Stimulated activated naive CD8-positive, alpha-beta T cell treated with anti-CD3 and anti-CD28 coated beads, Interleukin-15, Interleukin-2, amounts not matched to agents 100 ng/mL and 50 ng/mL, for 24 hours (primary cell): ENCODE measurements at regions not wholly inside any gene's neighbourhood (a gene's known extent, or its start where the extent isn't known, plus 50 kb on each side); places are given as distances from the start of the nearest gene placed in this dataset.

Source experiments
- H3K27ac Mint-ChIP-seq: one replicate; pipeline ENCODE4 v1.8.0; 2021; ENCODE audit warnings: mild to moderate bottlenecking, mixed read lengths
- H3K27me3 Mint-ChIP-seq: one replicate; pipeline ENCODE4 v1.8.0; 2021; ENCODE audit warnings: mixed read lengths
- H3K36me3 Mint-ChIP-seq: one replicate; pipeline ENCODE4 v1.8.0; 2021; ENCODE audit warnings: low read depth, mixed read lengths
- H3K4me1 Mint-ChIP-seq: one replicate; pipeline ENCODE4 v1.8.0; 2021; ENCODE audit warnings: low read depth, mixed read lengths
- H3K4me3 Mint-ChIP-seq: one replicate; pipeline ENCODE4 v1.8.0; 2021; ENCODE audit warnings: mild to moderate bottlenecking, mixed read lengths
- H3K9me3 Mint-ChIP-seq: one replicate; pipeline ENCODE4 v1.8.0; 2021; ENCODE audit warnings: mixed read lengths

DNA sequence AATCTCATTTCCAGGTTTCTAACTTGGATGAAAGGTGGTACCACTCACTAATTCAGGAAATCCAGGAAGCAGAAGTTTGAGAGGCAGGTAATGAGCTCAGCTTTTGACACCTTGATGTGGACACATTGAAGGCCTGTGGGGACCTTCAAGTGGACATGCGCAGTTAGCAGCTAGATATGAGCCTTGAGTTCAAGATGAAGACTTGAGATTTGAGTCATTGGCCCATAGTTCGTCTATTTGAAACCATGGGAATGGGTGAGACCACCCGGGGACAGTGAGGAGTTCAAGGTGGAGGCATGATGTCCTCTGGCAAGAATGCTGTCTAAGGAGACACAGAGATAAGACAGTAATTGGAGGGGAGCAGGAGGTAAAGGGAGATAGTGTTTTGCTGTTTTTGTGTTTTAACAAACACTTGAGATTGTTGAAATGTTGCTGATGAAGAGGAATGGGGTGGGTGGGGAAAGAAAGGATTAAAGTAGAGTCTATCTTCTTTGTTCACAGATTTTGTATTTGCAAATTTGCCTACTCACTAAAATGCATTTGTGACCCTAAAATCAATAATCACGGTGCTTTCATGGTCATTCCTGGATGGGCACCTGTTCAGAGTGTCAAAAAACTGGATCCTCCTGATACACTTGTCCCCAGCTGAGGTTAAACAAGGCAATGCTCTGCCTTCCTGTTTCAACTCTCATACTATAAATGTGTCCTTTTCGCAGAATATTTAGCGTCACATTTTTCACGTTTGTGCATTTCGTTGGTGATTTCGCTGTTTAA, 69.5 kb upstream of the PLXNC1 start:
- Mint-ChIP-seq H3K4me3 (no peak overlapping the region), H3K27ac (no peak overlapping the region), H3K4me1 (peaks cover 7% of the 10 kb centered on the region), H3K36me3 (no peaks in the 10 kb centered on the region), H3K27me3 (peaks cover 12% of the 10 kb centered on the region), H3K9me3 (peaks cover 7% of the 10 kb centered on the region)

DNA sequence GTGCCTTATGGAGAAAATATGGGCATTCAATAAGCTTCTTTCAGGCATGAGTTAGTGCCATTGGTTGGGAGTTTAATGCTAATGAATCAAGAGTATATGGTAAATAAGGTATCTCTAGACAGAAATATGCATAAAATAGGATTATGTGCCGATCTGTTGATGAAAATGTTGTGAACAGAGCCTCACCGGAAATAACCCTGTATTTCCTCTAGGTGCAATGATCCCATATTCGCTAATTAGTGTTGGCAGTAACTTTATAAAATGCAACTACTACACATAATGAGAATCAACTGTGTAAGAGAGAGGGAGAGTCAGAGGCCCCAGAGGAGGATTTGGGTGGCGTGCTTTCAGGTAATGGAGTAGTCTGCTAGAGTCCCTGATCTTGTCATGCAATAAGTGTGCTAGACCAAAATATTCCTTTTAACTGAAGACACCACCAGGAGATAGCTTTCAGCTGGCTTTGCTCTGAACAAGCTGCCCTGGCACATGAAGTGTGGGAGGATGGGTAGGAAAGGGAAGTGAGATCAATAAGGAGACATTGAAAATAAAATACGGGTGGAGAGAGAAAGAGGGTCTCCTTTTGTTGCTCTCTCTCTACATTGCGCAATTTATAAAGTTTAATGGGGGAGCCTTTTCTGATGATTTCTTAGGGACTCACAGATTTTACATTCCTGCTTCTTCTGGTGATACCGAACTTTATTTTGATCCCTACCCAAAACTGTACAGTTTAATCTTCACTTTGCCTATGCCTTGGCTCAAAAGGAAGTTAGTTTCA, 68.6 kb upstream of the PLXNC1 start:
- peaks cover 7% of the 10 kb centered on the region for H3K9me3 Mint-ChIP-seq
- H3K27me3 Mint-ChIP-seq: peaks cover 9% of the 10 kb centered on the region
- no peak overlapping the region for H3K4me3 Mint-ChIP-seq
- H3K36me3 Mint-ChIP-seq: no peaks in the 10 kb centered on the region
- peaks cover 7% of the 10 kb centered on the region for H3K4me1 Mint-ChIP-seq
- H3K27ac Mint-ChIP-seq: no peak overlapping the region

- Mint-ChIP-seq H3K4me3 (no peak overlapping the region), H3K4me1 (peaks cover 7% of the 10 kb centered on the region), H3K27ac (no peak overlapping the region), H3K9me3 (peaks cover 7% of the 10 kb centered on the region), H3K27me3 (peaks cover 9% of the 10 kb centered on the region), H3K36me3 (no peaks in the 10 kb centered on the region)
These were observed 67.9 kb upstream of the PLXNC1 start for GRCh38 chr12:94080341-94081009.

- H3K36me3 Mint-ChIP-seq: no peaks in the 10 kb centered on the region
- peaks cover 7% of the 10 kb centered on the region for H3K9me3 Mint-ChIP-seq
- peaks cover 7% of the 10 kb centered on the region for H3K4me1 Mint-ChIP-seq
- H3K27me3 Mint-ChIP-seq: peaks cover 5% of the 10 kb centered on the region
- no peak overlapping the region for H3K4me3 Mint-ChIP-seq
- H3K27ac Mint-ChIP-seq: no peak overlapping the region
These were observed 65.7 kb upstream of the PLXNC1 start for GRCh38 chr12:94082690-94083089.

DNA sequence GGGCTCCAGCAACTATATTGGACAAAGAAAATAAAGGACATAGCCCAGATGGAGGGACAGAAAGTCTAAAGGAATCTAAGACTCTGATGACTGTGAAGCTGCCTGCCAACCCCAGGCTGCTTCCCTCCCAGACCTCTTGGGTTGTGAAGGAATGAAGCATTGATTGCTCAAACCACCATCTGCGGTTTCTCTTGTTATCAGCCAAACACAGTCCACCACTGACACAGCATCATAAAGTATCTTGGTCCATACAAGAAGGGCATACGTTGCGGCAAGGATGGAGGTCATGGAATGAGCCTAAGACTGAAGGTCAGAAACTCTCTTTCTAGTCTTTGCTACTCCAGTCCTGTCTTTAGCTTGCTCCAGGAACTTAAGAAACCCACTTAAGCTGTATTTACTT, 58.5 kb upstream of the PLXNC1 start:
- H3K36me3 Mint-ChIP-seq: no peaks in the 10 kb centered on the region
- H3K9me3 Mint-ChIP-seq: no peaks in the 10 kb centered on the region
- H3K27ac Mint-ChIP-seq: no peak overlapping the region
- H3K27me3 Mint-ChIP-seq: no peaks in the 10 kb centered on the region
- no peaks in the 10 kb centered on the region for H3K4me1 Mint-ChIP-seq
- no peak overlapping the region for H3K4me3 Mint-ChIP-seq

DNA sequence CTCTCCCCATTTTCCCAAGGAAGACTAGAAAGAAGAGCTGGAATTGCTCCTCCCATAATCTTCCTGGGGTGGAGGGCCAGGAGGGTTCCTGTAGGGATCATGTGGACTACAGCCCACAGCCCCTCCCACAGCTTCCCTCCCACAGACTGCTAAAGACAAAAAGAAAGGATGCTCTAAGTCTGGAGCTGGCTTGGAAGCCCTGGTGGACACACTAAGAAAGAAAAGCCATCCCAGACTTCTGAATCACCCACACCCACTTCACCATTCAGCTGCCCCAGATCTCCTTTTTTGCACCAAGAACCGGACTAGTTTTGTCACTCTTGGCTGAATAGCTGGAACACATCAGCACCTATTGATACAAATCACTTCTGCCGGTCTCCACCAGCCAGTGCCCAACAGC, 56.8 kb upstream of the PLXNC1 start:
- H3K4me1 Mint-ChIP-seq: no peaks in the 10 kb centered on the region
- no peak overlapping the region for H3K27ac Mint-ChIP-seq
- no peak overlapping the region for H3K4me3 Mint-ChIP-seq
- H3K9me3 Mint-ChIP-seq: no peaks in the 10 kb centered on the region
- no peaks in the 10 kb centered on the region for H3K36me3 Mint-ChIP-seq
- no peaks in the 10 kb centered on the region for H3K27me3 Mint-ChIP-seq

- no peak overlapping the region for H3K27ac Mint-ChIP-seq
- H3K9me3 Mint-ChIP-seq: no peaks in the 10 kb centered on the region
- no peaks in the 10 kb centered on the region for H3K4me1 Mint-ChIP-seq
- H3K36me3 Mint-ChIP-seq: no peaks in the 10 kb centered on the region
- H3K4me3 Mint-ChIP-seq: no peak overlapping the region
- no peaks in the 10 kb centered on the region for H3K27me3 Mint-ChIP-seq
These were observed 55.7 kb upstream of the PLXNC1 start for GRCh38 chr12:94092516-94093241.

GRCh38 chr12:94094700-94095099, 53.7 kb upstream of the PLXNC1 start:
- Mint-ChIP-seq H3K27me3 (peaks cover 10% of the 10 kb centered on the region), H3K4me1 (peaks cover 5% of the 10 kb centered on the region), H3K27ac (no peak overlapping the region)

DNA sequence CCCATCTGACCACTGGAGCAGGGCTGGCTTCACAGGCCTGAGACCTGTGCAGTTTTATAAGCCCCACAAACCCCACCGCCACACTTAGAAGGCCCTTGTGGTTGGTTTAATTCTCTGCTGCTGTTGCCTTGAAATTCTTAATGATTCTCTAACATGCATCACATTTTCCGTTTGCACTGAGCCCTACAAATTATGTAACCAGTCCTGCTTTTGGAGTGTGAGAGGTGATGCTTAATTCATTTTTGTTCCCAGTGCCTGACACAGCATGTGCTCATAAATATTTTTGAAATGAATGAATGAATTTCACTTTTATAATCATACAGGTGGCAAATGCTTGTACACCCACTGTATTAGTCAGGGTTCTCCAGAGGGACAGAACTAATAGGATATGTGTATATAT, 52.8 kb upstream of the PLXNC1 start:
- no peak overlapping the region for H3K27ac Mint-ChIP-seq
- H3K4me1 Mint-ChIP-seq: peaks cover 12% of the 10 kb centered on the region
- peaks cover 19% of the 10 kb centered on the region for H3K27me3 Mint-ChIP-seq
- H3K9me3 Mint-ChIP-seq: no peaks in the 10 kb centered on the region
- no peak overlapping the region for H3K4me3 Mint-ChIP-seq
- H3K36me3 Mint-ChIP-seq: no peaks in the 10 kb centered on the region

More at GRCh38 chr12:94094700-94095099, 53.7 kb upstream of the PLXNC1 start:
- H3K36me3 Mint-ChIP-seq: no peaks in the 10 kb centered on the region
- H3K4me3 Mint-ChIP-seq: no peak overlapping the region
- H3K9me3 Mint-ChIP-seq: no peaks in the 10 kb centered on the region

- H3K27ac Mint-ChIP-seq: no peak overlapping the region
- no peaks in the 10 kb centered on the region for H3K36me3 Mint-ChIP-seq
- H3K4me1 Mint-ChIP-seq: peaks cover 21% of the 10 kb centered on the region
- H3K27me3 Mint-ChIP-seq: peaks cover 20% of the 10 kb centered on the region
- no peak overlapping the region for H3K4me3 Mint-ChIP-seq
- H3K9me3 Mint-ChIP-seq: no peaks in the 10 kb centered on the region
These were observed 49.9 kb upstream of the PLXNC1 start for GRCh38 chr12:94098466-94098865.
